ENCODE measurements at regions not wholly inside any gene's neighbourhood (a gene's known extent, or its start where the extent isn't known, plus 50 kb on each side); places are given as distances from the start of the nearest gene placed in this dataset.

DNA sequence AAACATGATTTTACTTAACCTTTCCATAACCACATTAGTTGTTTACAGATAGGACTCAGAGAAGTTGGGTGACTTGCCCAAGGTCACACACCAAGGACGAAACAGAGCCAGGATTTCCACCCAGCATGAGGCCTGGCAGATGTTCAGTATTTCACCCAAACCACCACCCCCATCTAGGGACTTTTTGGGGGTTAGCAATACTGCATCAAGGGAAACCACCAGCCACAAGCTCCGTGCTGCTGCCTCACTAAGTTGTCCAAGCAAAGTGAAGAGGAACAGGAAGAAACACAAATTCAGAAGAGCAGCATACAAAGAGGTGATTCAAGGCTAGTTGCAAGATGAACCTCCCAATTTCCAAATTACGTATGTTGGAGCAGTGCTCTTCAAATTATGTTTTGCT lies 219.6 kb upstream of the RORB start:
- no peaks in the 10 kb centered on the region for H3K9me3 ChIP-seq (ENCODE audit: control insufficient read depth, low read length)
- no peaks in the 10 kb centered on the region for H3K27me3 ChIP-seq (replicated peaks; ENCODE audit: control insufficient read depth, insufficient read depth, low read length, poor library complexity, severe bottlenecking)
- peak in 2 of 3 donors; percentile 3 to 24 for DNase-seq
- no peaks in the 10 kb centered on the region for H3K36me3 ChIP-seq (ENCODE audit: control insufficient read depth, insufficient read depth, low read length)
- H3K27ac ChIP-seq (ENCODE audit: insufficient read depth, low read length, poor library complexity, severe bottlenecking): no peak overlapping the region
- H3K4me3 ChIP-seq (ENCODE audit: insufficient read depth, low read depth, low read length, poor library complexity, severe bottlenecking): no peak overlapping the region
- H3K4me1 ChIP-seq (ENCODE audit: control insufficient read depth, insufficient read depth, low read length, poor library complexity, severe bottlenecking): no peaks in the 10 kb centered on the region

DNA sequence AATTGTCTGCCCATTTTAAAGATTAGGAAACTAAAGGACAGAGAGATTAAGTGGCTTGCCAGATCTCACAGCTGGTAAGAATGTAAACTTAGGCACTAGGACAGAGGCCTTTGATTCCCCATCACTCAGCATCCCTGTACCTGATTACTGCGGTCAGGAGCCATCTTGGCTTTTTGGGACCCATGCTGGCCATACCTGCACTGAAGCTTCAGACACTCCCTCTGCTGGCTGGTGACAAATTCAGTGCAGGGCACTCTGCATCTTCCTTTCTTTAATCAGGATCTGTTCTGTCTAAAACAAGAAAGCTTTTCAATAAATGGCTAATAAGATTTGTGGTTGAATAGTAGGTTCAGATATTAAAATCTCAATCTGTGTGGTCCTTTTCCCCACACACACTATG lies 215.5 kb upstream of the RORB start:
- no peak overlapping the region for H3K4me3 ChIP-seq (ENCODE audit: insufficient read depth, low read depth, low read length, poor library complexity, severe bottlenecking)
- H3K27me3 ChIP-seq (replicated peaks; ENCODE audit: control insufficient read depth, insufficient read depth, low read length, poor library complexity, severe bottlenecking): no peaks in the 10 kb centered on the region
- no peaks in the 10 kb centered on the region for H3K36me3 ChIP-seq (ENCODE audit: control insufficient read depth, insufficient read depth, low read length)
- H3K27ac ChIP-seq (ENCODE audit: insufficient read depth, low read length, poor library complexity, severe bottlenecking): no peak overlapping the region
- H3K9me3 ChIP-seq (ENCODE audit: control insufficient read depth, low read length): no peaks in the 10 kb centered on the region
- DNase-seq: no peak
- no peaks in the 10 kb centered on the region for H3K4me1 ChIP-seq (ENCODE audit: control insufficient read depth, insufficient read depth, low read length, poor library complexity, severe bottlenecking)

DNA sequence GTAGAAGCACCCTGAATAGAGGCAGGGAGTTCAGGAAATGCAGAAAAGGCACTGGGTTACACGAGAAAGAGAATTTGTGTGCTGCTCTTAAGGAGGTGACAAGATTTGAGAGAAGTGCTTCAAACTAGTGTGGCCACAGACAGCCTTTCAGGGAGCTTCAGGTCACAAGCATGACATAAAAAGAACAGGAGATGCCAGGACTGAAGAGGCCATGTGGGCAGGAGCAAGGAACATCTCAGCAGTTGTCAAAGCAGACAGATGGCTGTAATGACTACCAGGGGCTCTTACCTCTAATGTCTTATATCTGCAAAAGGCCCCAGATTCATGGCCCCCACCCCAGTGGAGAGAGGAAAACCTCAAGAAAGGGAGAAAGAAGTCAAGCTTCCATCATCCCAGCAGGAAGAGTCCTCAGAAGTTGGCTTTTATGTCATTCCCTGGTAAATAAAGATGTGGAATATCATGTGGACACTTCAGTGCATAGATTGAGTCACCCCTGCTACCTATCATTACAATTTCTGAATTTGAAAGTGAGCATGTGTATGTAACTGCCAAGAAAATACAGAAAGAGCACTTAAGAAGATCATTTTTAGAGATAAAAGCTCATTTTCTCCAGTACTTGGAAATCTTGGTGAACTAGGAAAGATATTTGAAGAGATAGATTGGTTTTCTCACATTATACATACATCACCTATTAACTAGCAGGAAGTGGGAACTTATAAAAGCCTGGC lies 214.4 kb upstream of the RORB start:
- Histone ChIP-seq H3K27me3 (replicated peaks; ENCODE audit: control insufficient read depth, insufficient read depth, low read length, poor library complexity, severe bottlenecking) (no peaks in the 10 kb centered on the region), H3K4me1 (ENCODE audit: control insufficient read depth, insufficient read depth, low read length, poor library complexity, severe bottlenecking) (no peaks in the 10 kb centered on the region), H3K9me3 (ENCODE audit: control insufficient read depth, low read length) (no peaks in the 10 kb centered on the region), H3K36me3 (ENCODE audit: control insufficient read depth, insufficient read depth, low read length) (no peaks in the 10 kb centered on the region), H3K4me3 (ENCODE audit: insufficient read depth, low read depth, low read length, poor library complexity, severe bottlenecking) (no peak overlapping the region), H3K27ac (ENCODE audit: insufficient read depth, low read length, poor library complexity, severe bottlenecking) (no peak overlapping the region)
- DNase-seq: no peak

DNA sequence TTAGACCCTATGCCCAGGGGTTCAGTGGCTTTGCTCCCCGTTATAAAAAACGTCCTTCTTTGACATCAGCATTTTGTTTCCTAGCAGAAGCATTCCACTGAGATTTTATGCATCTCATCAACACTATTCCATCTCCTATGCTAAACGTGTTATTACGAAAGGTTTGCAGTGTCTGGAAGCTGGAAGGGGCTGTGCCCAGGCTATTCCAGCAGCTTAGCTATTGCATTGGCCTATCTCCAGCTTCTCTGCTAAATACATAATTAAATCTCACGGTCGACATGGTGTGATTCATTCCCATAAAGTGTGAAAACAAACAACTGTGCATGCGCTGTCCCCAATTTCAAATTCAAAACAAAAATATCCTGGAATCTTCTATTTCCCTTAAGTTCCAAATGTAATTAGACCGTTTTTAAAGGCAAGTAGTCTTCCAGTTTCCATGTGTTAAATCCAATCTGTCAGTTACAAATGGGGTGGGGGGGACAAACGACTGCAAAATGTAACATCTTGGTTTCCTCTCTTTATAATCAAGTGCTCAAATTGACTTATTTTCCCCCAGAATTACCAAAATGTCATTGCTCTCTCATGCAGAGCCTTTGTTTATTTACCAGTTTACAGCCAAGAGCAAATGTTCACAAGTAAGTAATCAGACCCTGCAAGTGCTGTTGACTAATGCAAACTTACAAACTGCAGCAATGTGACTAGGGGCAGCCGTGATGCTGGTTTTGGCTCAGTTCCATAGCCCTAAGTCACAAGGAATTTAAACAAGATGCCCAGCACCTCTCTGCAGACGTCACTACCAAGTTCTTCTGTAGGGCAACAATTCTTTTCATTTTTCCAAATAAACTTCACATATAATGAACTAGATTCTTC lies 212.3 kb upstream of the RORB start:
- no peaks in the 10 kb centered on the region for H3K4me1 ChIP-seq (ENCODE audit: control insufficient read depth, insufficient read depth, low read length, poor library complexity, severe bottlenecking)

DNA sequence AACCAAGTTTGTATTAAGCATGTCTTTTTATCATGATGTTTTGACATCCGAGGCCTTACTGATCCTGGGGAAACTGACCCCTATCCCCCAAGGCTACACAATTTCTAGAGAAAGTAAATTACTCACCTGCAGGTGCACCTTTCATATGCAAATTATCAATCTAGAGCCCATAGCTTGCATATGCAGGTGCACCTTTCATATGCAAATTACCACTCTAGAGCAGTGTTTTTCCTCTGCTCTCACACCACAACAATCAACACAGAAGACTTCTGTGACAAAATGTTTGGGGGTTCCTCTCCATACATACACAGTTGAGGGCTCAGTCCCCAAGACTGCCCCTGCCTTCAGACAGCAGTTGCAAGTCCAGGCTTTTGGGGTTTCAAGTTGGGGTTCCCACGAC lies 203.7 kb upstream of the RORB start:
- DNase-seq: no peak
- Histone ChIP-seq H3K27me3 (replicated peaks; ENCODE audit: control insufficient read depth, insufficient read depth, low read length, poor library complexity, severe bottlenecking) (no peaks in the 10 kb centered on the region), H3K9me3 (ENCODE audit: control insufficient read depth, low read length) (no peaks in the 10 kb centered on the region), H3K27ac (ENCODE audit: insufficient read depth, low read length, poor library complexity, severe bottlenecking) (no peak overlapping the region), H3K4me3 (ENCODE audit: insufficient read depth, low read depth, low read length, poor library complexity, severe bottlenecking) (no peak overlapping the region), H3K4me1 (ENCODE audit: control insufficient read depth, insufficient read depth, low read length, poor library complexity, severe bottlenecking) (no peaks in the 10 kb centered on the region), H3K36me3 (ENCODE audit: control insufficient read depth, insufficient read depth, low read length) (no peaks in the 10 kb centered on the region)

More for the DNA sequence above, 212.3 kb upstream of the RORB start:
- Histone ChIP-seq H3K36me3 (ENCODE audit: control insufficient read depth, insufficient read depth, low read length) (no peaks in the 10 kb centered on the region), H3K4me3 (ENCODE audit: insufficient read depth, low read depth, low read length, poor library complexity, severe bottlenecking) (no peak overlapping the region), H3K27me3 (replicated peaks; ENCODE audit: control insufficient read depth, insufficient read depth, low read length, poor library complexity, severe bottlenecking) (no peaks in the 10 kb centered on the region), H3K9me3 (ENCODE audit: control insufficient read depth, low read length) (no peaks in the 10 kb centered on the region), H3K27ac (ENCODE audit: insufficient read depth, low read length, poor library complexity, severe bottlenecking) (no peak overlapping the region)
- no peak for DNase-seq

DNA sequence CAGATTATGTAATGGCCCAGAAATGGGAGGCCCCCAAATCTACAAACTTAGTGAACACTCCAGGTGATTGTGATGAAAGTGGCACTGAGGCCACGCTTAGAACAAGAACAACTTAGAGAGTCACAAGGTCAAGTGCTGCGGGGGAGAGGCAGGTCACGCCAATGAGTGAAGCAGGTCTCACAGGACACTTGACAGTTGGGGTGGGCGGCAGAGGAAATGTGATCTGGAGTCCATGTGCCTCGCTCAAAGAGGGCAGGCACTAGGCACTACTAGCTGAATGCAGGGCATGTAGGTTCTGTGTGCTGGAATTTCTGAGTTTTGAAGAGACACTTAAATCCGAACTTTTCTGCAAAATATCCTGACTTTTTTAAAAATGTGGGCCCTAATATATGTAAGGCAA lies 193.2 kb upstream of the RORB start:
- no peak overlapping the region for H3K27ac ChIP-seq (ENCODE audit: insufficient read depth, low read length, poor library complexity, severe bottlenecking)
- no peaks in the 10 kb centered on the region for H3K27me3 ChIP-seq (replicated peaks; ENCODE audit: control insufficient read depth, insufficient read depth, low read length, poor library complexity, severe bottlenecking)
- no peaks in the 10 kb centered on the region for H3K9me3 ChIP-seq (ENCODE audit: control insufficient read depth, low read length)
- DNase-seq: no peak
- H3K4me3 ChIP-seq (ENCODE audit: insufficient read depth, low read depth, low read length, poor library complexity, severe bottlenecking): no peak overlapping the region
- no peaks in the 10 kb centered on the region for H3K36me3 ChIP-seq (ENCODE audit: control insufficient read depth, insufficient read depth, low read length)
- no peaks in the 10 kb centered on the region for H3K4me1 ChIP-seq (ENCODE audit: control insufficient read depth, insufficient read depth, low read length, poor library complexity, severe bottlenecking)

DNA sequence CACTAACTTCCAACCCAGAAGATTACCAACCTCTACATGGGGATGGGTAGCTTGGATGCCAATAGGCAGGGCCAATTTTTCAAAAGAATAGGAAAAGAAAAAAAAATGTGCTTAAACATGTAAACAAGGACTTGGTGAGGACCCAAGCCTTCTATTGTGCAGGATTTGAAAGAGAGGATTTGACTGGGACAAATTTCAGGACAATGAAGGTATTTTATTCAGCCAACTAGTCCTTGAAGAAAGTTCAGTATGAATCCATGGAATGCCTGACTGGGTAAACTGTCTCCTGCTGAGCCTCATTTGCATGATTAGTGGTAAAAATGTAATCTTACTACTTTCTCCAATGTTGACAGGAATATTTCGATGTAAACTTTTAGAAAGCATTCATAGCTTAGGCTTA lies 192.5 kb upstream of the RORB start:
- H3K9me3 ChIP-seq (ENCODE audit: control insufficient read depth, low read length): no peaks in the 10 kb centered on the region
- H3K27ac ChIP-seq (ENCODE audit: insufficient read depth, low read length, poor library complexity, severe bottlenecking): no peak overlapping the region
- no peak for DNase-seq
- no peak overlapping the region for H3K4me3 ChIP-seq (ENCODE audit: insufficient read depth, low read depth, low read length, poor library complexity, severe bottlenecking)
- H3K27me3 ChIP-seq (replicated peaks; ENCODE audit: control insufficient read depth, insufficient read depth, low read length, poor library complexity, severe bottlenecking): no peaks in the 10 kb centered on the region
- H3K36me3 ChIP-seq (ENCODE audit: control insufficient read depth, insufficient read depth, low read length): no peaks in the 10 kb centered on the region
- H3K4me1 ChIP-seq (ENCODE audit: control insufficient read depth, insufficient read depth, low read length, poor library complexity, severe bottlenecking): no peaks in the 10 kb centered on the region

DNA sequence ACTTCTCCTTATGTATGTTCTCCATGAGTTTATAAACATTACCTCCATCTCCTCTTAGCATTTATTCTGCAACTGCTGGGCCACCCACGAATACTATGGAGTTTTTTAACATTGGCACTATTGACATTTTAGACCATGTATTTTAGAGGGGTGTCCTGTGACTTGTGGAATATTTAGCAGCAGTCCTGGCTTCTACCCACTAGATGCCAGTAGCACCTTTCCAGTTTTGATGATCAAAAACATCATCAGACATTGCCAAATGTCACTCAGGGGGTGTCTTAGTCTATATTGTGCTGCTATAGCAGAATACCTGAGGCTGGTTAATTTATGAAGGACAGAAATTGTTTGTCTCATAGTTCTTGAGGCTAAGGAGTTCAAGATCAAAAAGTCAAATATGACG lies 187.5 kb upstream of the RORB start:
- Histone ChIP-seq H3K9me3 (ENCODE audit: control insufficient read depth, low read length) (no peaks in the 10 kb centered on the region), H3K27ac (ENCODE audit: insufficient read depth, low read length, poor library complexity, severe bottlenecking) (no peak overlapping the region), H3K4me3 (ENCODE audit: insufficient read depth, low read depth, low read length, poor library complexity, severe bottlenecking) (no peak overlapping the region), H3K4me1 (ENCODE audit: control insufficient read depth, insufficient read depth, low read length, poor library complexity, severe bottlenecking) (no peaks in the 10 kb centered on the region), H3K36me3 (ENCODE audit: control insufficient read depth, insufficient read depth, low read length) (no peaks in the 10 kb centered on the region), H3K27me3 (replicated peaks; ENCODE audit: control insufficient read depth, insufficient read depth, low read length, poor library complexity, severe bottlenecking) (no peaks in the 10 kb centered on the region)
- DNase-seq: no peak

DNA sequence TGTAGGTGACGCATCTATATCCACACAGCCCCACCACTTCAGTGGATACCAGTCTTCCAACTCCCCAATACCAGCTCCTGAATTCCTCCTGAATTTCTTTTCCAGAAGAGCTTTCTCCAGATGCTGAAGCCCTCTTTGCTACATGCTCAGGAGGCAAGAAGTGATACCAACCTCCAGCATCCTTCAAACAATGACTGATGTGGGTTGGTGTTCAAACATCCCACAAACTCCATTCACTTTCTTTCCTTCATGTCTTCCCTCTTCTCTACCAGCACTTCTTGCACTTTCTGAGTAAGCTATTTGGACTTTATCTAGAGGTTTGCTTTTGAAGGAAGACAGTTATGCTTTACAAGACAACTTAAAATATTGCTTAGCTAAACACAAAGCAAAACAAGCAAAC lies 179.9 kb upstream of the RORB start:
- Histone ChIP-seq H3K27ac (ENCODE audit: insufficient read depth, low read length, poor library complexity, severe bottlenecking) (no peak overlapping the region), H3K9me3 (ENCODE audit: control insufficient read depth, low read length) (no peaks in the 10 kb centered on the region), H3K36me3 (ENCODE audit: control insufficient read depth, insufficient read depth, low read length) (no peaks in the 10 kb centered on the region), H3K4me3 (ENCODE audit: insufficient read depth, low read depth, low read length, poor library complexity, severe bottlenecking) (no peak overlapping the region), H3K27me3 (replicated peaks; ENCODE audit: control insufficient read depth, insufficient read depth, low read length, poor library complexity, severe bottlenecking) (no peaks in the 10 kb centered on the region), H3K4me1 (ENCODE audit: control insufficient read depth, insufficient read depth, low read length, poor library complexity, severe bottlenecking) (no peaks in the 10 kb centered on the region)
- no peak for DNase-seq

DNA sequence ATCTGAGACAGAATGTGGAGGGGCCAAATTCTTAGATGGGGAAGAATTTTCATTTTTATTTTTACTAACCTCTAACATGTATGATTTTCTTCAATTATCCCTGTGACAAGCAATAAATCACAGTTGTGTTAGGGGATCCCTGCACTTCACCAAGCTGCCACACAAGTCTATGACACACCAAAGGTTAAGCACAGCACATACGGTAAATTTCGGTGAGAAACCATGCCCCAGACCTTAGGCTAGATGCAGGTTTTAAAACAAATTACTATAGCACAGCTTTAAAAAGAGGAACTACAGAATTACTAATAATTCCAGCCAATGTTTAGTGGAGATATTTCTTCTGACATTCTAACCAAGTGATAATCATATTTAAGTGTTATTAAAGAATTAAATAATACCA lies 175.7 kb upstream of the RORB start:
- no peaks in the 10 kb centered on the region for H3K36me3 ChIP-seq (ENCODE audit: control insufficient read depth, insufficient read depth, low read length)
- H3K27ac ChIP-seq (ENCODE audit: insufficient read depth, low read length, poor library complexity, severe bottlenecking): no peak overlapping the region
- H3K4me3 ChIP-seq (ENCODE audit: insufficient read depth, low read depth, low read length, poor library complexity, severe bottlenecking): no peak overlapping the region
- no peaks in the 10 kb centered on the region for H3K27me3 ChIP-seq (replicated peaks; ENCODE audit: control insufficient read depth, insufficient read depth, low read length, poor library complexity, severe bottlenecking)
- no peak for DNase-seq
- H3K9me3 ChIP-seq (ENCODE audit: control insufficient read depth, low read length): no peaks in the 10 kb centered on the region
- H3K4me1 ChIP-seq (ENCODE audit: control insufficient read depth, insufficient read depth, low read length, poor library complexity, severe bottlenecking): no peaks in the 10 kb centered on the region

All from effector memory CD4-positive, alpha-beta T cell (primary cell).